Right forelimb (tissue), 1 donor: ENCODE measurements at regions not wholly inside any gene's neighbourhood (a gene's known extent, or its start where the extent isn't known, plus 50 kb on each side); places are given as distances from the start of the nearest gene placed in this dataset.
"Not testable (repeated sequence)": the region's sequence is repeated elsewhere in the genome, so short reads cannot be mapped to it uniquely, and the experiment has no call there.

Experiments
- DNase-seq: peaks from one replicate; pipeline ENCODE4 v3.0.0-alpha.2; 2018

- DNase-seq: no peak
Observed at GRCh38 chr16:85503679-85504231, 109.4 kb upstream of the GSE1 start.

- DNase-seq: no peak
Observed at GRCh38 chr16:85504242-85504641, 108.9 kb upstream of the GSE1 start.

GRCh38 chr16:85505794-85506634, 107.1 kb upstream of the GSE1 start:
- no peak for DNase-seq

GRCh38 chr16:85506635-85506911, 106.5 kb upstream of the GSE1 start:
- DNase-seq: no peak

GRCh38 chr16:85507342-85507741, 105.8 kb upstream of the GSE1 start:
- no peak for DNase-seq

- DNase-seq: no peak
Observed at GRCh38 chr16:85508388-85508787, 104.7 kb upstream of the GSE1 start.

- DNase-seq: no peak
Observed at GRCh38 chr16:85508993-85509392, 104.1 kb upstream of the GSE1 start.

- DNase-seq: no peak
Observed at GRCh38 chr16:85510041-85510659, 103.0 kb upstream of the GSE1 start.

GRCh38 chr16:85511938-85512807, 100.9 kb upstream of the GSE1 start:
- no peak for DNase-seq

GRCh38 chr16:85512808-85513115, 100.4 kb upstream of the GSE1 start:
- DNase-seq: no peak

- DNase-seq: no peak
Observed at GRCh38 chr16:85513180-85513579, 99.9 kb upstream of the GSE1 start.

- DNase-seq: no peak
Observed at GRCh38 chr16:85513649-85514048, 99.5 kb upstream of the GSE1 start.

GRCh38 chr16:85514295-85514597, 98.9 kb upstream of the GSE1 start:
- peak; percentile 80 for DNase-seq

GRCh38 chr16:85514598-85515318, 98.4 kb upstream of the GSE1 start:
- no peak for DNase-seq

- DNase-seq: no peak
Observed at GRCh38 chr16:85515319-85515745, 97.8 kb upstream of the GSE1 start.

- DNase-seq: no peak
Observed at GRCh38 chr16:85515830-85516397, 97.2 kb upstream of the GSE1 start.

GRCh38 chr16:85517154-85517553, 96.0 kb upstream of the GSE1 start:
- no peak for DNase-seq

GRCh38 chr16:85517563-85518179, 95.5 kb upstream of the GSE1 start:
- DNase-seq: no peak

- no peak for DNase-seq
Observed at GRCh38 chr16:85518398-85519049, 94.6 kb upstream of the GSE1 start.

- not testable (repeated sequence) for DNase-seq
Observed at GRCh38 chr16:85519050-85519440, 94.1 kb upstream of the GSE1 start.

GRCh38 chr16:85519540-85520231, 93.4 kb upstream of the GSE1 start:
- no peak for DNase-seq
